Hindlimb muscle (tissue), 1 donor: ENCODE measurements at regions not wholly inside any gene's neighbourhood (a gene's known extent, or its start where the extent isn't known, plus 50 kb on each side); places are given as distances from the start of the nearest gene placed in this dataset.

ENCODE experiments used
- DNase-seq: peaks from one replicate; pipeline ENCODE4 v3.0.0-alpha.2; 2013

DNA sequence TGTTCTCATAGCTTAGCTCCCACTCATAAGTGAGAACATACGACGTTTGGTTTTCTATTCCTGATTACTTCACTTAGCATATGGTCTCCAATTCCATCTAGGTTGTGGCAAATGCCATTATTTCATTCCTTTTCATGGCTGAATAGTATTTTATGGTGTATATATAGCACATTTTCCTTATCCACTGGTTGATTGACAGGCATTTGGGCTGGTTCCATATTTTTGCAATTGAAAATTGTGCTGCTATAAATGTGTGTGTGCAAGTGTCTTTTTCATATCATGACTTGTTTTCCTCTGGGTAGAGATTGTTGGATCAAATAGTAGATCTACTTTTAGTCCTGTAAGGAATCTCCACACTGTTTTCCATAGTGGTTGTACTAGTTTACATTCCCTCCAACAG, 133.0 kb upstream of the TAB2 start:
- DNase-seq = no peak

GRCh38 chr6:149185799-149186357, 131.6 kb upstream of the TAB2 start:
- no peak for DNase-seq

GRCh38 chr6:149186873-149187272, 130.6 kb upstream of the TAB2 start:
- DNase-seq = no peak

DNA sequence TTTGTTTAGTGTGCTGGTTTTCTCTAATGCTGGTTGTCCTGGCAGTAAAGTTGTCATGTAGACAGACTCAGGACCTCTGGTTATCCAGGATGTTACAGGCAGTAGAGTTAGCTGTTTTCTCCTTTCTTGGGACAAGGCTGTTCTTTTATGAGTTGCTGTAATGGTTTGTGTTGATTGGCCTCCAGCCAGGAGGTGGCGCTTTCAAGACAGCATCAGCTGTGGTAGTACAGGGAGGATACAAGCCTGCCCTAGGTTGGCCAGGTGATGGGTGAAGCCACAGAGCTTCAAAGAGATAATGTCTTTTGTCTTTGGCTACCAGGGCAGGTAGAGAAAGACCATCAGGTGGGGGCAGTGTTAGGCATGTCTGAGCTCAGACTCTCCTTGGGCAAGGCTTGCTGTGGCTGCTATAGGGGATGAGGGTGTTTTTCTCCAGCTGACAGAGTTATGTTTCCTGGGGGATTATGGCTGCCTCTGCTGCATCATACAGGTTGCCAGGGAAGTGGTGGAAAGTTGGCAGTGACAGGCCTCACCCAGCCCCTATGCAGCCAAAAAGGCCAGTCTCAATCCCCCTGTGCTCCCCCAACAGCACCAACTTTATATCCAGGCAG, 127.2 kb upstream of the TAB2 start:
- DNase-seq = no peak

- DNase-seq = no peak
Measured at GRCh38 chr6:149194820-149195558, 122.5 kb upstream of the TAB2 start.

- DNase-seq = no peak
Measured at GRCh38 chr6:149196091-149196490, 121.4 kb upstream of the TAB2 start.

DNA sequence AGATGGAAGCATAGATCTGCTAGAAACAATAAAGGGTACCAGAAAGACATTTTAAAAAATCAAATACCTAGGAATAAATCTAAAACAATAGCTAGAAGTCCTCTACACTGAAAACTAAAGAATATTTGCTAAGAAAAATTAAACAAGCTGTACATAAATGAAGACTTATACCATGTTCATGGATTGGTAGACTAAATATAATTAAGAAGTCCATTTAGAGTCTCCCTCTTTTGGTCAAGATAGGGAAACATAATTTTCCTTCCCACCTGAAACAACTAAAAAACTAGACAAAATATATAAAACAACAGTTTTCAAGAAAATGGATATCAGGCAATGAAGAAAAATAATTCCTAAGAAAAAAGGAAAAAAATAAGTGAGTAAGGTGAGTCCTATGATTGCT, 120.0 kb upstream of the TAB2 start:
- no peak for DNase-seq

- no peak for DNase-seq
Measured at GRCh38 chr6:149198265-149198664, 119.2 kb upstream of the TAB2 start.

- DNase-seq = no peak
Measured at GRCh38 chr6:149200282-149200945, 117.1 kb upstream of the TAB2 start.

GRCh38 chr6:149201068-149201655, 116.3 kb upstream of the TAB2 start:
- no peak for DNase-seq

- DNase-seq = no peak
Measured at GRCh38 chr6:149202100-149202499, 115.4 kb upstream of the TAB2 start.

DNA sequence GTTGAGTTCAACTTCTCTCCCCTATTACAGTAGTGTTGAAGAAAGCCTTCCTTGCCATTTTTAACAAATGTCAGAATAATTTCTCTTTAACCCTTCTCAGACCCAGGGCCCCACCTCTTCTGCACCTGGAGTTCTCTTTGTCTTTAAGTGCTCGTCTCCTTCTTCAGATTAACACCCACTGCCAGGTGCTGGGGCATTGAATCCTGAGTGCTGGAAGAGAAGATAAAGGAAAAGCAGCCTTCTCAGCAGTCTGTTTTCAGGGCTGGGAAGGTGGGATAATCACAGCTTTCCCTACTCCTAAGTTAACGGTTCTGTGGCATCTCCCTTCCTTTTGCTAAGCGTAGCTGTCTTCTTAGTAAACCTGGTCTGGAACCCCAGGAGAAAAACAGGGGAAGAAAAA, 114.6 kb upstream of the TAB2 start:
- no peak for DNase-seq

- no peak for DNase-seq
Measured at GRCh38 chr6:149203509-149203908, 114.0 kb upstream of the TAB2 start.

- DNase-seq = no peak
Measured at GRCh38 chr6:149208134-149208601, 109.3 kb upstream of the TAB2 start.

DNA sequence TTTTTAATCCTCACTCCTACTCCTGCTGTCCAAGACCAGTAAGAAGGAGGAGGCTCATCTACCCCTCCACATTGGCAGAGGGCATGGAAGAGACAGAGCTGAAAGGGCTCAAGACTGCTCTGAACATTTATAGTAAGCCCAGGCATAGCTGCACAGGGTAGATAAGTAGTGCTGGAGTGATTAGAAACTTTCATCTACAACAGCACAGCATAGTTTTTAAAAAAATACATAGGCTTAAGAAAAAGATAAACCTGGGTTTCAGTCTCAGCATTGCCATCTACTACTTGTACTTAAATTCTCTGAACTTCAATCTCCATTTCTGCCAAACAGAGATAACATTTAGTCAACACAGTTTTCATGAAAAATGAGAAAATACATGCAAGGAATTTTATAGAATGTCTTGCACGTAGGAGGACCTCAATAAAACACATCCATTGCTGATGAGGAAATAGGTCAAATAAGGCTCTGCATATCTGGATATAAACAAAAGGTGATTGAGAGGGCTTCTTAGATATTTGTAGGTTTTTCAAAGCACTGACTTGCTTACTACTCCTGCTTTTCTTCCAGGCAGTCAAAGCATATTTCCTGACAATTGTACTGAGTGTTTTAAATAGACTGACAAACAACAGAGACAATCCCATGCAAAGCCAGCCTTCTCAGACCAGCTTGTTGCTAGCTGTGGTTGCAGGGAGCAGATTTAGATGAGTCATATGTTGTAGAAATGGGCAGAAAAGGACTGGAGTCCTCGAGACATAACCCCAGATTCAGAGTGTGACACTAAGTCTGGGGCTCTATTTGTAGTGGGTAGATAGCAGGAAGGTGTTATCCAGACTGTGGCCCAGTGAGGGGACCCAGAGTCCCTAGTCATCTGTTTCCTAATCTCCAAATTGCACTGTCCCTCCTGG, 107.4 kb upstream of the TAB2 start:
- no peak for DNase-seq

- no peak for DNase-seq
Measured at GRCh38 chr6:149211046-149211571, 106.4 kb upstream of the TAB2 start.

DNA sequence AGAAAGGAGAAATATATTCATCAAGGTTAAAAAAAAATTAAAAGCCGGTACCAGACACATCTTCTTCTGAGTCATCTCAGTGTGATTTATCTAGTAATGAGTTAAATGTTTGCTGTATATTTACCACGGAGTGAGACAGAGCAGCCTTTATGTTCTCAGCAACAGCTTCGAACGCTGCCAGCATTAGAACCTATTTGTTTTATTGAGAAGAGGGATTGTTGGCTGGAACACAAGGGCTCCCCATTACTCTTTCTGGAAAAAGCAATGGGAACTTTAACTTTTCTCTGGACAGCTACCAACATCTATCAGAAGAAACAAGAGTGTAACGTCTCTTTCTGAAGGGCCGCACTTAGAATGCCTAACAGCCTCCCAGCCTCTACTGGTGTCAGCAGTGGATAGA, 105.3 kb upstream of the TAB2 start:
- no peak for DNase-seq

DNA sequence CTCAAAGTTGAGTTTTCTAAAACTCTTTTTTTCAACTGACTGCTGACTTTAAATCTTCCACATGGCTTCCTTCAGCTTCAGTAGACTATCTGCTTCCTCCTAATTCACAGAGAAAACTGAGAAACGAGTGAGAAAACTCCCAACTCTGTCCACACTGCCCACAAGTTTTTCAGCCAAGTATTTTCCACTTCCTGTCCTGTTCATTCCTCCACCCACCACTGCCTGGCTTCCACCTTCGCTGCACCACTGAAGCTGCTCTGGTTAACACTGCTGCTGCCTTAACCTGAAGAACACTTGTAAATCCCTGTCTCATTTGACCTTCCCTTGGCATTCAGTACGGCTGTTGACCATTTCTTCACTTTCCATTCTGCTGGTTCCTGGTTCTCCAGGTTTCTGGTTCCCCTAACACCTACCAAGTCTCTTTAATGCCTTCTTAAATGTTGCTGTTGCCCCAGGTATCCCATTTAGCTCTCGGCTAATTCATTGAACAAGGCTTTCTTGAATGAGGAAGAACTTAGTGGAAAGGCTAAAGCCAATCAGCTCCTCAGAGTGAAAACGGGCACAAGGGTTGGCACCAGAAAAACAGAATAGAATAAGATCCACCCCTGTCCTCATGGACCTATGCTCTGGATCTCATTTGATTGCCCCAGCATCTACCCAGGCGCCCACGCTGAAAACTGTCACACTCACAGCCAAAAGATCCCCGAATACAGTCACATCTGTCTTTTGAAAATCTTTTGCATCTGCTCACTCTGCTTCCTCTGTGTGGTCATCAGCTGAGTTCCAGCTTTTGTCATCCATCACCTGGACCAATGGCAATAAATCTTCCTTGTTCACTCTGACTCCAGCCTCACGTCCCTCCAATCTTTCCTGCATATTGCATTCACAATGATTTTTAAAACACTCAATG, 104.4 kb upstream of the TAB2 start:
- no peak for DNase-seq

- no peak for DNase-seq
Measured at GRCh38 chr6:149213829-149214228, 103.7 kb upstream of the TAB2 start.

DNA sequence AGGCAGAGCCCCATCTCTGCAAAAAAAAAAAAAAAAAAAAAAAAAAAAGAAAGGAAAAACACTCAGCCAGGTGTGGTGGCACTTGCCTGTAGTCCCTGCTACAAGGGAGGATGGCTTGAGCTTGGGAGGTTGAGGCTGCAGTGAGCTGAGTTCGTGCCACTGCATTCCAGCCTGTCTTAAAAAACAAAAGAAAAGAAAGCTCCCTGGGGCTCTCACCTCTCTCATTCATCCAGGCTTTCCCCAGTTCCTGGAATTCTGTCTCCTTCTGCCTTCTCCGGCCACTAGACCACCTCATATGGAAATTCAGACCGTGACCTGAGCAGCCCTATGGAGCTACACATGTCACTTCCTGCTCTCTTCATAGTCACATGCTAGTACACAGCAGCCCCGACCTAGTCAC, 101.1 kb upstream of the TAB2 start:
- no peak for DNase-seq

GRCh38 chr6:149217466-149217888, 100.0 kb upstream of the TAB2 start:
- DNase-seq = no peak
